Ovary (tissue), 3 donors: ENCODE measurements at regions not wholly inside any gene's neighbourhood (a gene's known extent, or its start where the extent isn't known, plus 50 kb on each side); places are given as distances from the start of the nearest gene placed in this dataset.

Experiments used
- CTCF ChIP-seq, 3 donors: fragments of 450-650 bp in 2 of 3; fragments of 200-600 bp in 1 of 3; IDR thresholded peaks; one replicate each; pipeline versions ENCODE4 v1.5.1 to v1.8.0; 2016 to 2022; ENCODE audit warnings: antibody characterized with exemption in 3 of 3, mild to moderate bottlenecking in 1 of 3
- POLR2A ChIP-seq: fragments of 450-650 bp; IDR thresholded peaks from one replicate; pipeline ENCODE4 v1.6.1; 2017; ENCODE audit warnings: antibody characterized with exemption, mild to moderate bottlenecking, moderate library complexity
- donor health status: DM: no; HTN: no; CAD: no.

GRCh38 chr6:144932621-144933020 lies 647.5 kb downstream of the UTRN start:
- no peak for TF ChIP-seq POLR2A
- no peak for TF ChIP-seq CTCF (IDR thresholded peaks at IDR 0.05)
